Suprapubic skin (tissue), 4 donors: ENCODE measurements at regions not wholly inside any gene's neighbourhood (a gene's known extent, or its start where the extent isn't known, plus 50 kb on each side); places are given as distances from the start of the nearest gene placed in this dataset.

Source experiments
- DNase-seq, 2 donors: peaks; one replicate each; pipeline ENCODE4 v3.0.0-alpha.2; 2019; ENCODE audit warnings: low spot score in 2 of 2
- H3K27ac ChIP-seq: fragments of 200-600 bp; sonication (generic); one replicate; pipeline ENCODE4 v1.5.1; 2019
- H3K27me3 ChIP-seq: fragments of 200-600 bp; sonication (generic); one replicate; pipeline ENCODE4 v1.5.1; 2019
- H3K36me3 ChIP-seq: fragments of 200-600 bp; sonication (generic); one replicate; pipeline ENCODE4 v1.5.1; 2019
- H3K4me1 ChIP-seq: fragments of 200-600 bp; sonication (generic); one replicate; pipeline ENCODE4 v1.5.1; 2019
- H3K4me3 ChIP-seq: fragments of 200-600 bp; sonication (generic); one replicate; pipeline ENCODE4 v1.5.1; 2019; ENCODE audit warnings: mild to moderate bottlenecking
- H3K9me3 ChIP-seq: fragments of 200-600 bp; sonication (generic); one replicate; pipeline ENCODE4 v1.5.1; 2019
- CTCF ChIP-seq, 2 donors: fragments of 200-600 bp in 1 of 2; fragments of 450-650 bp in 1 of 2; sonication (generic) in 1 of 2; IDR thresholded peaks; one replicate each; pipeline ENCODE4 v1.5.1; 2016 to 2019; ENCODE audit warnings: antibody characterized with exemption in 2 of 2, mild to moderate bottlenecking in 1 of 2, moderate library complexity in 1 of 2
- EP300 ChIP-seq: sonication (generic); formaldehyde crosslinking; IDR thresholded peaks from one replicate; pipeline ENCODE4 v1.6.1; 2017; ENCODE audit warnings: antibody characterized with exemption
- POLR2A ChIP-seq, 2 donors: fragments of 450-650 bp; IDR thresholded peaks; one replicate each; pipeline ENCODE4 v1.6.1; 2017; ENCODE audit warnings: antibody characterized with exemption in 2 of 2, mild to moderate bottlenecking in 2 of 2, moderate library complexity in 2 of 2
- POLR2AphosphoS5 ChIP-seq, 3 donors: sonication (generic); formaldehyde crosslinking; IDR thresholded peaks; one replicate each; pipeline ENCODE4 v1.6.1; 2017; ENCODE audit warnings: antibody characterized with exemption in 3 of 3
- WGBS: methylation state at CpG from one replicate; pipeline ENCODE4 v1.1.5; 2018; 5-methylcytosine and 5-hydroxymethylcytosine counted together

GRCh38 chr6:14798996-14799588, 446.8 kb upstream of the JARID2 start:
- Histone ChIP-seq H3K9me3 (no peaks in the 10 kb centered on the region), H3K27me3 (no peaks in the 10 kb centered on the region), H3K27ac (no peak overlapping the region), H3K36me3 (no peaks in the 10 kb centered on the region), H3K4me3 (no peak overlapping the region), H3K4me1 (peaks cover 8% of the 10 kb centered on the region)
- no peak for TF ChIP-seq EP300
- TF ChIP-seq POLR2A (IDR thresholded peaks at IDR 0.05) = no peak
- TF ChIP-seq POLR2AphosphoS5 (IDR thresholded peaks at IDR 0.05) = no peak
- no peak for TF ChIP-seq CTCF (IDR thresholded peaks at IDR 0.05)
- WGBS = 93% methylated on average over 2 of the region's 2 CpGs
- no peak for DNase-seq

- Histone ChIP-seq H3K27me3 (no peaks in the 10 kb centered on the region), H3K4me1 (peaks cover 16% of the 10 kb centered on the region), H3K4me3 (no peak overlapping the region), H3K36me3 (no peaks in the 10 kb centered on the region), H3K27ac (no peak overlapping the region), H3K9me3 (no peaks in the 10 kb centered on the region)
- TF ChIP-seq CTCF (IDR thresholded peaks at IDR 0.05) = no peak
- no peak for TF ChIP-seq POLR2AphosphoS5 (IDR thresholded peaks at IDR 0.05)
- no peak for TF ChIP-seq POLR2A (IDR thresholded peaks at IDR 0.05)
- TF ChIP-seq EP300 = no peak
- DNase-seq = no peak
These were observed 445.9 kb upstream of the JARID2 start for GRCh38 chr6:14799928-14800327.

- Histone ChIP-seq H3K9me3 (no peaks in the 10 kb centered on the region), H3K4me3 (no peak overlapping the region), H3K4me1 (peaks cover 18% of the 10 kb centered on the region), H3K36me3 (no peaks in the 10 kb centered on the region), H3K27me3 (no peaks in the 10 kb centered on the region), H3K27ac (no peak overlapping the region)
- no peak for DNase-seq
- TF ChIP-seq EP300 (no peak), POLR2AphosphoS5 (IDR thresholded peaks at IDR 0.05) (no peak), POLR2A (IDR thresholded peaks at IDR 0.05) (no peak), CTCF (IDR thresholded peaks at IDR 0.05) (no peak)
- WGBS = 86% methylated on average over 9 of the region's 9 CpGs
These were observed 443.2 kb upstream of the JARID2 start for GRCh38 chr6:14802514-14803160.

GRCh38 chr6:14804001-14804784, 441.7 kb upstream of the JARID2 start:
- no peak for DNase-seq
- Histone ChIP-seq H3K4me1 (peaks cover 18% of the 10 kb centered on the region), H3K27me3 (no peaks in the 10 kb centered on the region), H3K4me3 (no peak overlapping the region), H3K9me3 (no peaks in the 10 kb centered on the region), H3K27ac (peak overlapping the region; percentile 9), H3K36me3 (no peaks in the 10 kb centered on the region)
- WGBS = 61% methylated on average over 17 of the region's 18 CpGs
- no peak for TF ChIP-seq CTCF (IDR thresholded peaks at IDR 0.05)
- TF ChIP-seq POLR2A (IDR thresholded peaks at IDR 0.05) = no peak
- TF ChIP-seq EP300 = no peak
- TF ChIP-seq POLR2AphosphoS5 (IDR thresholded peaks at IDR 0.05) = no peak

GRCh38 chr6:14804785-14805210, 441.1 kb upstream of the JARID2 start:
- 58% methylated on average over 10 of the region's 10 CpGs for WGBS
- peak overlapping the region; percentile 9 for H3K27ac ChIP-seq
- no peaks in the 10 kb centered on the region for H3K27me3 ChIP-seq
- peaks cover 18% of the 10 kb centered on the region for H3K4me1 ChIP-seq
- peak; percentile 80 to 85 for DNase-seq
- no peak for TF ChIP-seq CTCF (IDR thresholded peaks at IDR 0.05)
- TF ChIP-seq POLR2A (IDR thresholded peaks at IDR 0.05) = no peak
- TF ChIP-seq EP300 = no peak
- no peak for TF ChIP-seq POLR2AphosphoS5 (IDR thresholded peaks at IDR 0.05)
- H3K36me3 ChIP-seq = no peaks in the 10 kb centered on the region
- H3K9me3 ChIP-seq = no peaks in the 10 kb centered on the region
- no peak overlapping the region for H3K4me3 ChIP-seq
